Keratinocyte (primary cell): ENCODE measurements at regions not wholly inside any gene's neighbourhood (a gene's known extent, or its start where the extent isn't known, plus 50 kb on each side); places are given as distances from the start of the nearest gene placed in this dataset.

Source experiments
- CTCF ChIP-seq, 3 experiments: IDR thresholded peaks in 1 of 3; conservative IDR thresholded peaks in 1 of 3; optimal IDR thresholded peaks in 1 of 3; 2 replicates in 2 of 3; 3 replicates in 1 of 3; pipeline versions ENCODE3 to v1.5.1; 2011; ENCODE audit warnings: low read length in 3 of 3, mild to moderate bottlenecking in 3 of 3, moderate library complexity in 2 of 3, control low read depth in 1 of 3, inconsistent platforms in 1 of 3; ENCODE audit not compliant: insufficient read depth in 2 of 3; ENCODE audit errors: extremely low read depth in 1 of 3
- EZH2 ChIP-seq: IDR thresholded peaks from one replicate; pipeline ENCODE4 v1.6.1; 2012; ENCODE audit warnings: inconsistent platforms, mild to moderate bottlenecking, low read length, moderate library complexity

DNA sequence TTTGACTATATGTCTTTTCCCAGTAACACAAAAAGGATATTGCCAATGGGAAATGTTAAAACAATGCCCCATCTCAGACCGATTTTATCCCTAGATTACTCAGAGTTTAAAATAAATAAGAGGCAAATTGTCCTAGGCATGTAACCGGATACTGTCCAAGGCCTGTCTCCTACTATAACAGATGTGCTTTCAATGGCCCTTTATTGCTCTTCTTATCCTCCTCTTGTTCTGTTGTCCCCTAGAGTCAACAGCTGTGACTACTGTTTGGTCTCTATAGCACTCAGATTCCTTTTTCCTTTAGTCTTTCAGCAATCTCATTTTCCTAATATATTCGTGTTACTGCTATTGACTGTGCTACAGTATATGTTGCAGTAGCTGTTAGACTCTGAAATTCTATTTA is 66.8 kb upstream of the PLS3 start:
- TF ChIP-seq CTCF (optimal IDR thresholded peaks at IDR 0.05 in 1 of 3, IDR thresholded peaks at IDR 0.05 in 1 of 3, conservative IDR thresholded peaks at IDR 0.05 in 1 of 3; ENCODE audit: extremely low read depth in 1 of 3, insufficient read depth in 2 of 3, low read length in 3 of 3), result no peak
- TF ChIP-seq EZH2, result no peak
